ENCODE measurements at regions not wholly inside any gene's neighbourhood (a gene's known extent, or its start where the extent isn't known, plus 50 kb on each side); places are given as distances from the start of the nearest gene placed in this dataset.

DNA sequence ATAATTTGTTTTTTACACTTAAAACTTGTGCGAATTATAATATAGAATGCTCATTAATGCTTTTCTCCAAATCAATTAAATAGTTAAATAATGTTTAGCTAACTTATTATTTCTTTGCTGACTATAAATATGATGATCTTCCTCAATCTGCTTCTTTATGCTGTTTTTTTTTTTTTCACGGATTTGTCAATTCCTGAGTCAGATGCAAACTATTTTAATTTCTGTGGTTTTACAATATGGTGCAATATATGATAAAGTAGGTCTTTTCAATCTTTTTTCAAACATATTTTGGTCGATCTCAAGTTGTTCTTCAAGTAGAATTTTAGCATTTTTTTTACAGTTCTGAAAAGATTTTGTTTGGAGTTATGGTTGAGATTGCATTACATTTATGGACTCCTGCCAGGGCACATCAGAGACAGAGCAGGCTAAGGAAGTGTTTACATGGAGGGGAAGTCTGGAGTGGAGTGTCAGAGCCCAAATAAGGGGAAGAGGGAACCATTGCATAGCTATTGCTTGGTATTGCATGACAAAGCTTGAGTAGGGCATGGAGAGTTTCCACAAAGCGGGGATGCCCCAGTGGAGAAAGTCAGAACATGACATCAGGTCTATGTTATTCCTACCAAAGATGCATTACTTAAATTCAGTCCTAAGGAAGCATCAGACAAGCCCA, 204.4 kb downstream of the OTUD1 start:
- no peak for TF ChIP-seq EZH2 (IDR thresholded peaks at IDR 0.05; ENCODE audit: low read depth)
- no peak for TF ChIP-seq CTCF (conservative IDR thresholded peaks at IDR 0.05)
